ENCODE measurements at regions not wholly inside any gene's neighbourhood (a gene's known extent, or its start where the extent isn't known, plus 50 kb on each side); places are given as distances from the start of the nearest gene placed in this dataset.
A peak's percentile ranks its signal among the peaks of the same experiment; 100 is the strongest.

- no peak for DNase-seq (ENCODE audit: low spot score)
These were observed 77.6 kb downstream of the RIPK4 start for GRCh38 chr21:41689289-41689583.

- no peak for DNase-seq (ENCODE audit: low spot score)
These were observed 79.2 kb downstream of the RIPK4 start for GRCh38 chr21:41687633-41688032.

GRCh38 chr21:41686664-41687063 is 80.2 kb downstream of the RIPK4 start:
- no peak for DNase-seq (ENCODE audit: low spot score)

- no peak for DNase-seq (ENCODE audit: low spot score)
These were observed 81.2 kb downstream of the RIPK4 start for GRCh38 chr21:41685511-41686149.

GRCh38 chr21:41684381-41685245 is 82.2 kb downstream of the RIPK4 start:
- DNase-seq (ENCODE audit: low spot score): no peak

GRCh38 chr21:41683815-41684214 is 83.0 kb downstream of the RIPK4 start:
- DNase-seq (ENCODE audit: low spot score): no peak

- DNase-seq (ENCODE audit: low spot score): no peak
These were observed 84.1 kb downstream of the RIPK4 start for GRCh38 chr21:41682719-41683179.

GRCh38 chr21:41681939-41682718 is 84.7 kb downstream of the RIPK4 start:
- DNase-seq (ENCODE audit: low spot score): no peak

GRCh38 chr21:41681348-41681801 is 85.5 kb downstream of the RIPK4 start:
- DNase-seq (ENCODE audit: low spot score): no peak

- DNase-seq (ENCODE audit: low spot score): no peak
These were observed 86.2 kb downstream of the RIPK4 start for GRCh38 chr21:41680444-41681347.

GRCh38 chr21:41678924-41679318 is 87.9 kb downstream of the RIPK4 start:
- peak; percentile 76 for DNase-seq (ENCODE audit: low spot score)

GRCh38 chr21:41678016-41678923 is 88.6 kb downstream of the RIPK4 start:
- DNase-seq (ENCODE audit: low spot score): no peak

- no peak for DNase-seq (ENCODE audit: low spot score)
These were observed 89.2 kb downstream of the RIPK4 start for GRCh38 chr21:41677671-41678015.

GRCh38 chr21:41676198-41676597 is 90.7 kb downstream of the RIPK4 start:
- DNase-seq (ENCODE audit: low spot score): no peak

GRCh38 chr21:41675574-41675973 is 91.3 kb downstream of the RIPK4 start:
- DNase-seq (ENCODE audit: low spot score): no peak

- no peak for DNase-seq (ENCODE audit: low spot score)
These were observed 92.5 kb downstream of the RIPK4 start for GRCh38 chr21:41674402-41674801.

- no peak for DNase-seq (ENCODE audit: low spot score)
These were observed 93.1 kb downstream of the RIPK4 start for GRCh38 chr21:41673596-41674335.

GRCh38 chr21:41673071-41673470 is 93.8 kb downstream of the RIPK4 start:
- no peak for DNase-seq (ENCODE audit: low spot score)

GRCh38 chr21:41672543-41672915 is 94.3 kb downstream of the RIPK4 start:
- no peak for DNase-seq (ENCODE audit: low spot score)

Measured in globus pallidus (tissue), 1 donor.